ENCODE measurements at regions not wholly inside any gene's neighbourhood (a gene's known extent, or its start where the extent isn't known, plus 50 kb on each side); places are given as distances from the start of the nearest gene placed in this dataset.

- H3K4me3 ChIP-seq, result no peak overlapping the region
- no peak for TF ChIP-seq POLR2A (IDR thresholded peaks at IDR 0.05)
- TF ChIP-seq, protein P1, sequence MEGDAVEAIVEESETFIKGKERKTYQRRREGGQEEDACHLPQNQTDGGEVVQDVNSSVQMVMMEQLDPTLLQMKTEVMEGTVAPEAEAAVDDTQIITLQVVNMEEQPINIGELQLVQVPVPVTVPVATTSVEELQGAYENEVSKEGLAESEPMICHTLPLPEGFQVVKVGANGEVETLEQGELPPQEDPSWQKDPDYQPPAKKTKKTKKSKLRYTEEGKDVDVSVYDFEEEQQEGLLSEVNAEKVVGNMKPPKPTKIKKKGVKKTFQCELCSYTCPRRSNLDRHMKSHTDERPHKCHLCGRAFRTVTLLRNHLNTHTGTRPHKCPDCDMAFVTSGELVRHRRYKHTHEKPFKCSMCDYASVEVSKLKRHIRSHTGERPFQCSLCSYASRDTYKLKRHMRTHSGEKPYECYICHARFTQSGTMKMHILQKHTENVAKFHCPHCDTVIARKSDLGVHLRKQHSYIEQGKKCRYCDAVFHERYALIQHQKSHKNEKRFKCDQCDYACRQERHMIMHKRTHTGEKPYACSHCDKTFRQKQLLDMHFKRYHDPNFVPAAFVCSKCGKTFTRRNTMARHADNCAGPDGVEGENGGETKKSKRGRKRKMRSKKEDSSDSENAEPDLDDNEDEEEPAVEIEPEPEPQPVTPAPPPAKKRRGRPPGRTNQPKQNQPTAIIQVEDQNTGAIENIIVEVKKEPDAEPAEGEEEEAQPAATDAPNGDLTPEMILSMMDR (IDR thresholded peaks at IDR 0.05), result no peak
Measured at GRCh38 chr4:178082906-178083305, 640.7 kb upstream of the AGA start.

DNA sequence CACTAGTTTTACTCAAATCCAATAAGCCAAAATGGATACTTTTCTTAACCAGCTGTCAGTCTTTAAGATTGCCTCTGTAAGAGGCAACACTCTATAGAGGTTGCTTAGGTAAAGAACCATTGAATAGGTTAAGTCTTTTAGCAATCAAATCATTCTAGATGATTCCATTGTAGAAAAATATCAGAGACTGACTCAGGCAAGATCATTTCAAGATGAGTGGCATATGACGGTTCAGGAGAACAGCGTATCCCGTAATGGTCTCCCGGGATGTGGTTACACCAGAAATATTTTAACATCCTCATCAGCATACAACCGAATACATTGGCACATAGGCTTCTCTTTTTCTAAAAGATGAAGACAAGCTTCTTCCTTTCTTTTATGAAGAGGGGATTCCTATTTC, 641.7 kb upstream of the AGA start:
- 87 to 89% methylated on average over 5 of the region's 5 CpGs for WGBS, 2 donors

More at GRCh38 chr4:178082906-178083305, 640.7 kb upstream of the AGA start:
- Histone ChIP-seq H3K9me3 (no peaks in the 10 kb centered on the region), H3K36me3 (replicated peaks in 1 of 2; ENCODE audit: insufficient read depth in 1 of 2, low read depth in 2 of 2) (no peaks in the 10 kb centered on the region), H3K27me3 (no peaks in the 10 kb centered on the region), H3K27ac (no peak overlapping the region), H3K4me1 (no peaks in the 10 kb centered on the region)
- ATAC-seq (no peak), DNase-seq (no peak)
- intact Hi-C loops (cut with DNase I), result no loop called here
- 90 to 92% methylated on average over 1 of the region's 1 CpG for WGBS, 2 donors

GRCh38 chr4:178086320-178086719, 644.1 kb upstream of the AGA start:
- Histone ChIP-seq H3K9me3 (no peaks in the 10 kb centered on the region), H3K4me3 (no peak overlapping the region), H3K36me3 (replicated peaks in 1 of 2; ENCODE audit: insufficient read depth in 1 of 2, low read depth in 2 of 2) (no peaks in the 10 kb centered on the region), H3K4me1 (no peaks in the 10 kb centered on the region), H3K27ac (no peak overlapping the region), H3K27me3 (no peaks in the 10 kb centered on the region)
- peak in 1 of 4 donors; percentile 21 for DNase-seq
- WGBS, 2 donors, result 10 to 14% methylated on average over 2 of the region's 2 CpGs
- no peak for TF ChIP-seq POLR2A (IDR thresholded peaks at IDR 0.05)
- TF ChIP-seq, protein P1 (IDR thresholded peaks at IDR 0.05), result peak in 1 of 7 experiments; percentile 8
- intact Hi-C loops (cut with DNase I), result no loop called here
- no peak for ATAC-seq

More for the DNA sequence above, 641.7 kb upstream of the AGA start:
- Histone ChIP-seq H3K36me3 (replicated peaks in 1 of 2; ENCODE audit: insufficient read depth in 1 of 2, low read depth in 2 of 2) (no peaks in the 10 kb centered on the region), H3K4me1 (no peaks in the 10 kb centered on the region), H3K4me3 (no peak overlapping the region), H3K27ac (no peak overlapping the region), H3K9me3 (no peaks in the 10 kb centered on the region), H3K27me3 (no peaks in the 10 kb centered on the region)
- intact Hi-C loops (cut with DNase I), result no loop called here
- no peak for TF ChIP-seq POLR2A (IDR thresholded peaks at IDR 0.05)
- TF ChIP-seq, protein P1 (IDR thresholded peaks at IDR 0.05), result no peak
- no peak for ATAC-seq
- no peak for DNase-seq

GRCh38 chr4:178090640-178091411, 648.6 kb upstream of the AGA start:
- no peaks in the 10 kb centered on the region for H3K27me3 ChIP-seq
- no peak for DNase-seq
- TF ChIP-seq POLR2A (IDR thresholded peaks at IDR 0.05), result no peak
- TF ChIP-seq, protein P1 (IDR thresholded peaks at IDR 0.05), result no peak
- ATAC-seq, result no peak
- no peaks in the 10 kb centered on the region for H3K36me3 ChIP-seq (replicated peaks in 1 of 2; ENCODE audit: insufficient read depth in 1 of 2, low read depth in 2 of 2)
- intact Hi-C loops (cut with DNase I), result no loop called here
- 62 to 72% methylated on average over 10 to 20 of the region's 20 CpGs for WGBS, 2 donors
- H3K9me3 ChIP-seq, result no peaks in the 10 kb centered on the region
- no peak overlapping the region for H3K27ac ChIP-seq
- H3K4me3 ChIP-seq, result no peak overlapping the region
- H3K4me1 ChIP-seq, result no peaks in the 10 kb centered on the region

DNA sequence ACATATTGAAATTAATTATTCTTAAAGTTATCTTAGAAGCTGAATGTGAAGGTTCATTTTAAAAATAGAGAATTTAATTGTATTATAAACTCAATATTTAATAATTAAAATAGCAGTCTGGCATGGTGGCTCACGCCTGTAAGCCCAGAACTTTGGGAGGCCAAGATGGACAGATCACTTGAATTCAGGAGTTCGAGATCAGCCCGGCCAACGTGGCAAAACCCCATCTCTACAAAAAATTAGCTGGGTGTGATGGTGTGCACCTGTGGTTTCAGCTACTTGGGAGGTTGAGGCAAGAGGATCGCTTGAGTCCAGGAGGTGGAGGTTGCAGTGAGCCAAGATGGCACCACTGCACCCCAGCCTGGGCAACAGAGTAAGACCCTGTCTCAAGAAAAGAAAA, 659.9 kb upstream of the AGA start:
- no peak for DNase-seq
- Histone ChIP-seq H3K4me1 (no peaks in the 10 kb centered on the region), H3K27ac (no peak overlapping the region), H3K36me3 (replicated peaks in 1 of 2; ENCODE audit: insufficient read depth in 1 of 2, low read depth in 2 of 2) (no peaks in the 10 kb centered on the region), H3K4me3 (no peak overlapping the region), H3K9me3 (no peaks in the 10 kb centered on the region), H3K27me3 (no peaks in the 10 kb centered on the region)
- intact Hi-C loops (cut with DNase I), result no loop called here
- ATAC-seq, result no peak
- no peak for TF ChIP-seq POLR2A (IDR thresholded peaks at IDR 0.05)
- TF ChIP-seq, protein P1 (IDR thresholded peaks at IDR 0.05), result no peak
- 81 to 90% methylated on average over 5 of the region's 5 CpGs for WGBS, 2 donors
